Urothelium cell line (cell line): ENCODE measurements at regions not wholly inside any gene's neighbourhood (a gene's known extent, or its start where the extent isn't known, plus 50 kb on each side); places are given as distances from the start of the nearest gene placed in this dataset.

ENCODE experiments used
- DNase-seq: peaks from one replicate; pipeline ENCODE4 v3.0.0; 2011; ENCODE audit warnings: low spot score, mixed read lengths
- FAIRE-seq: peaks from 2 replicates; lab custom pipeline; 2011; peaks lifted over from hg19 to GRCh38; lab: Jason Lieb, UNC

GRCh38 chr2:172200495-172201085 is 97.9 kb upstream of the DLX2 start:
- FAIRE-seq (no peak), DNase-seq (no peak)

GRCh38 chr2:172204309-172204708 is 101.6 kb upstream of the DLX2 start:
- DNase-seq (no peak), FAIRE-seq (no peak)

GRCh38 chr2:172204762-172205161 is 102.1 kb upstream of the DLX2 start:
- DNase-seq (no peak), FAIRE-seq (no peak)

- FAIRE-seq: no peak
- DNase-seq: no peak
Observed at GRCh38 chr2:172205292-172205691, 102.6 kb upstream of the DLX2 start.

GRCh38 chr2:172207911-172208310 is 105.2 kb upstream of the DLX2 start:
- FAIRE-seq: no peak

GRCh38 chr2:172208791-172209325 is 106.2 kb upstream of the DLX2 start:
- DNase-seq (no peak), FAIRE-seq (no peak)

More at GRCh38 chr2:172207911-172208310, 105.2 kb upstream of the DLX2 start:
- DNase-seq: no peak

- FAIRE-seq: no peak
- DNase-seq: no peak
Observed at GRCh38 chr2:172210599-172210998, 107.9 kb upstream of the DLX2 start.

- DNase-seq: no peak
- no peak for FAIRE-seq
Observed at GRCh38 chr2:172211512-172211911, 108.8 kb upstream of the DLX2 start.

- no peak for FAIRE-seq
Observed at GRCh38 chr2:172213116-172213860, 110.6 kb upstream of the DLX2 start.

GRCh38 chr2:172214252-172214651 is 111.6 kb upstream of the DLX2 start:
- DNase-seq: no peak
- no peak for FAIRE-seq

More at GRCh38 chr2:172213116-172213860, 110.6 kb upstream of the DLX2 start:
- DNase-seq: no peak

- DNase-seq (no peak), FAIRE-seq (no peak)
Observed at GRCh38 chr2:172215172-172215935, 112.7 kb upstream of the DLX2 start.

GRCh38 chr2:172215936-172216335 is 113.2 kb upstream of the DLX2 start:
- DNase-seq: no peak
- no peak for FAIRE-seq

GRCh38 chr2:172216477-172216876 is 113.8 kb upstream of the DLX2 start:
- DNase-seq (no peak), FAIRE-seq (no peak)

GRCh38 chr2:172219201-172219600 is 116.5 kb upstream of the DLX2 start:
- no peak for FAIRE-seq
- DNase-seq: no peak

- FAIRE-seq: no peak
- no peak for DNase-seq
Observed at GRCh38 chr2:172220121-172220520, 117.4 kb upstream of the DLX2 start.

GRCh38 chr2:172223601-172224054 is 120.9 kb upstream of the DLX2 start:
- DNase-seq: no peak
- no peak for FAIRE-seq

GRCh38 chr2:172225786-172226185 is 123.1 kb upstream of the DLX2 start:
- FAIRE-seq (no peak), DNase-seq (no peak)

GRCh38 chr2:172226244-172227061 is 123.8 kb upstream of the DLX2 start:
- DNase-seq: no peak
- FAIRE-seq: no peak

GRCh38 chr2:172227719-172228118 is 125.0 kb upstream of the DLX2 start:
- FAIRE-seq: no peak
- no peak for DNase-seq

- DNase-seq (no peak), FAIRE-seq (no peak)
Observed at GRCh38 chr2:172228177-172228808, 125.6 kb upstream of the DLX2 start.
